ENCODE measurements at regions not wholly inside any gene's neighbourhood (a gene's known extent, or its start where the extent isn't known, plus 50 kb on each side); places are given as distances from the start of the nearest gene placed in this dataset.

GRCh38 chr9:120324996-120325642 is 254.8 kb downstream of the CDK5RAP2 start:
- Histone ChIP-seq H3K4ac (ENCODE audit: low read depth, low read length) (no peak overlapping the region), H2AFZ (ENCODE audit: low read length) (no peak overlapping the region), H3K4me2 (ENCODE audit: insufficient read depth, insufficient read length, low read length) (no peak overlapping the region), H4K8ac (replicated peaks; ENCODE audit: insufficient read length, low read depth, low read length) (no peak overlapping the region), H3K27ac (ENCODE audit: insufficient read length, low read depth, low read length) (no peak overlapping the region), H3K9ac (ENCODE audit: extremely low read depth, insufficient read length, low read length) (no peak overlapping the region), H3T11ph (ENCODE audit: low read length) (no peak overlapping the region), H3K23ac (ENCODE audit: insufficient read length, low read depth, low read length) (no peak overlapping the region), H3K56ac (ENCODE audit: insufficient read length, low read depth, low read length) (no peak overlapping the region), H3K14ac (ENCODE audit: insufficient read depth, low read length) (no peak overlapping the region), H3K18ac (ENCODE audit: insufficient read length, low read depth, low read length) (no peak overlapping the region), H4K5ac (ENCODE audit: insufficient read length, low read depth, low read length) (no peak overlapping the region), H2BK5ac (ENCODE audit: insufficient read length, low read length) (no peak overlapping the region), H2BK12ac (ENCODE audit: insufficient read length, low read depth, low read length) (no peak overlapping the region), H2BK20ac (ENCODE audit: low read depth, low read length, poor library complexity, severe bottlenecking) (no peak overlapping the region), H4K20me1 (ENCODE audit: control insufficient read depth, insufficient read depth, insufficient read length) (no peaks in the 10 kb centered on the region), H3K9me3 (ENCODE audit: control insufficient read depth, low read depth, low read length) (no peaks in the 10 kb centered on the region), H3K79me2 (ENCODE audit: insufficient read depth, low read length) (no peaks in the 10 kb centered on the region), H3K23me2 (ENCODE audit: insufficient read length, low read depth, low read length, poor library complexity, severe bottlenecking) (no peaks in the 10 kb centered on the region), H2AK5ac (ENCODE audit: insufficient read length, low read length) (no peak overlapping the region), H3K27me3 (ENCODE audit: insufficient read depth, low read length) (no peaks in the 10 kb centered on the region), H2BK120ac (ENCODE audit: low read depth, low read length, poor library complexity, severe bottlenecking) (no peak overlapping the region), H4K91ac (ENCODE audit: insufficient read length, low read depth, low read length) (no peak overlapping the region), H3K4me1 (ENCODE audit: insufficient read depth, low read length) (no peaks in the 10 kb centered on the region), H2BK15ac (ENCODE audit: low read depth, low read length) (no peak overlapping the region), H3K79me1 (ENCODE audit: insufficient read depth, low read depth, low read length, poor library complexity, severe bottlenecking) (no peaks in the 10 kb centered on the region)
- Mint-ChIP-seq H3K4me1 (peaks cover 8 to 12% of the 10 kb centered on the region in 2 experiments), H3K9me3 (no peaks in the 10 kb centered on the region), H3K36me3 (ENCODE audit: insufficient read depth in 1 of 3, low read depth in 3 of 3) (no peaks in the 10 kb centered on the region), H3K27me3 (ENCODE audit: low read depth) (peaks cover 17% of the 10 kb centered on the region), H3K27ac (0 out of 7 replicates have a peak overlapping the region, but pooled peaks of 1 of the 3 experiments have one; percentile 12), H3K4me3 (no peak overlapping the region)
- no CpG with 5 or more reads among the region's 5 CpGs for WGBS (ENCODE audit: extremely low coverage, insufficient read length, low lambda C conversion rate)
- peak; percentile 74 for TF ChIP-seq CTCF (conservative IDR thresholded peaks at IDR 0.05)
- peak; percentile 77 for DNase-seq

Data from H9 (cell line).